SU-DHL-6 (cell line): ENCODE measurements at regions not wholly inside any gene's neighbourhood (a gene's known extent, or its start where the extent isn't known, plus 50 kb on each side); places are given as distances from the start of the nearest gene placed in this dataset.

Experiments used
- EZH2phosphoT487 ChIP-seq: fragments of 200-600 bp; sonication (generic), shearing (Covaris generic); conservative IDR thresholded peaks from 2 replicates; pipeline ENCODE4 v1.6.1; 2018; ENCODE audit warnings: mild to moderate bottlenecking, antibody characterized with exemption, low read length, moderate library complexity, mixed read lengths
- TF ChIP-seq, protein P1 (sequence below): fragments of 200-600 bp; sonication (generic); IDR thresholded peaks from one replicate; pipeline ENCODE4 v1.5.1; 2017; ENCODE audit warnings: antibody characterized with exemption, mild to moderate bottlenecking, low read length, moderate library complexity; ENCODE audit not compliant: insufficient read depth, poor library complexity, severe bottlenecking

DNA sequence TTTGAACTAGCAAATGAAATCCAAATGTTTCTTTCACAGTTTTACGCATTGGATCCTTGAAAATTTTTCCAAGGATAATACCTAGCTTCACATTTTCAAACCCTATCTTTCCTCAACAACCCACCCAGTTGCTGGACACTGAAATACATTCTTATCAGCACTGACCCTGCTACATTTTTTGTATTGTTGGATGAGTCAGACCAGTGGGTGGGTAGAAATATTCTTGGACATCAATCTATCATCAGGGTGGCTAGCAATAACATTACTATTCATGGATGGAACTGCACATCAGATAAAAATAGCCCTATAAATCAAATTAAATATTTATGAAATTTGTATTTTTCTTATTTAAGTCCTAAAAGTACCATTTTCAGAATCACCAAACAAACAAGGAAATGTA is 407.4 kb upstream of the IZUMO3 start:
- TF ChIP-seq, protein P1, sequence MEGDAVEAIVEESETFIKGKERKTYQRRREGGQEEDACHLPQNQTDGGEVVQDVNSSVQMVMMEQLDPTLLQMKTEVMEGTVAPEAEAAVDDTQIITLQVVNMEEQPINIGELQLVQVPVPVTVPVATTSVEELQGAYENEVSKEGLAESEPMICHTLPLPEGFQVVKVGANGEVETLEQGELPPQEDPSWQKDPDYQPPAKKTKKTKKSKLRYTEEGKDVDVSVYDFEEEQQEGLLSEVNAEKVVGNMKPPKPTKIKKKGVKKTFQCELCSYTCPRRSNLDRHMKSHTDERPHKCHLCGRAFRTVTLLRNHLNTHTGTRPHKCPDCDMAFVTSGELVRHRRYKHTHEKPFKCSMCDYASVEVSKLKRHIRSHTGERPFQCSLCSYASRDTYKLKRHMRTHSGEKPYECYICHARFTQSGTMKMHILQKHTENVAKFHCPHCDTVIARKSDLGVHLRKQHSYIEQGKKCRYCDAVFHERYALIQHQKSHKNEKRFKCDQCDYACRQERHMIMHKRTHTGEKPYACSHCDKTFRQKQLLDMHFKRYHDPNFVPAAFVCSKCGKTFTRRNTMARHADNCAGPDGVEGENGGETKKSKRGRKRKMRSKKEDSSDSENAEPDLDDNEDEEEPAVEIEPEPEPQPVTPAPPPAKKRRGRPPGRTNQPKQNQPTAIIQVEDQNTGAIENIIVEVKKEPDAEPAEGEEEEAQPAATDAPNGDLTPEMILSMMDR, result no peak
- no peak for TF ChIP-seq EZH2phosphoT487
